ENCODE measurements at regions not wholly inside any gene's neighbourhood (a gene's known extent, or its start where the extent isn't known, plus 50 kb on each side); places are given as distances from the start of the nearest gene placed in this dataset.
"Not testable (repeated sequence)": the region's sequence is repeated elsewhere in the genome, so short reads cannot be mapped to it uniquely, and the experiment has no call there.

- peaks cover 3 to 13% (median 8%) of the 10 kb centered on the region in 3 donors for H3K27me3 ChIP-seq
- 87 to 89% methylated on average over 11 of the region's 11 CpGs for WGBS, 2 donors
- H3K4me1 ChIP-seq; H3K36me3 ChIP-seq; H3K27ac ChIP-seq; intact Hi-C loops (cut with DNase I); H3K9me3 ChIP-seq; H3K4me3 ChIP-seq; DNase-seq: not testable (repeated sequence)
Observed at GRCh38 chr22:16390046-16390445, 202.6 kb downstream of the CCT8L2 start.

GRCh38 chr22:16389256-16389655 lies 203.4 kb downstream of the CCT8L2 start:
- 80 to 92% methylated on average over 12 of the region's 12 CpGs for WGBS, 2 donors
- H3K36me3 ChIP-seq; H3K9me3 ChIP-seq; H3K4me3 ChIP-seq; DNase-seq; intact Hi-C loops (cut with DNase I); H3K4me1 ChIP-seq; H3K27ac ChIP-seq: not testable (repeated sequence)
- H3K27me3 ChIP-seq = peaks cover 3 to 13% (median 8%) of the 10 kb centered on the region in 3 donors

DNA sequence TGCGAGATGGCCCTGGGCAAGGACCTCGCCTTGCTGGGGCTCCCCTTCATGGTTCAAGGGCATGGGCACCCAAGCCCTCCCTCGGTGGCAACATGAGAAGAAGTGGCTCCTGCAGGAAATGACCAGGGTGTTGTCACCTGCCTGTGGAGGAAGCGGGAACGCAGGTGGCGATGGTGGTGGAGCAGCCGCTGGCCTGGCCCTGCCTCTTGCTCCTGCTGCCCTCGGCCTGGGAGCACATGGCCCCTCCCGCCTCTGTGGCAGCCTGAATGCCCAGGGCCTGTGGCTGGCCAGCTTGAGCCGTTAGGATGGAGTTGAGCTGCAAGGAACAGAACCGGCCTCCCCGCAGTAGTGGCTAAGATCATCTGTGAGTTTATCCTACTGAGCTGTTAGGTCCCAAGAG lies 204.0 kb downstream of the CCT8L2 start:
- intact Hi-C loops (cut with DNase I); H3K27ac ChIP-seq; DNase-seq; H3K4me3 ChIP-seq; H3K36me3 ChIP-seq; H3K9me3 ChIP-seq; H3K4me1 ChIP-seq: not testable (repeated sequence)
- 84 to 90% methylated on average over 12 of the region's 12 CpGs for WGBS, 2 donors
- H3K27me3 ChIP-seq = peaks cover 3 to 13% (median 8%) of the 10 kb centered on the region in 3 donors

DNA sequence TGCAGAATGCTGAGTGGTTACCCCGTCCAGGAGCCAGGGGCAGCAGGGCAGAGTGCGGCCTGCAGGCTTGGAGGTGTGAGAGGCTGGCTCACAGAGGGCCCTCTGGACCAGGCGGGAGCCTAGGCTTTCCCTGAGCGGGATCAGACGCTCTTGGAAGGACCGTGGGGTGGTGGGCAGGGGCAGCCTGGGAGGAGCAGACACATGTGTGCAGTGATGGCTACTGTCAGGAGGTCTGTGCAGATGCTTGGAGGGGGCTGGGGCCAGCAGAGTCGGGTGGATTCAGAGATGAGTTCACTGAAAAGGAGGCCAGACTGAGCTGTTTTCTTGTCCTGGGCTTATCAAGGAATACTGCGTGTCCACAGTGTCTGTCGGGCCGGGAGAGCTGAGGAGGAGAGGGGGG lies 204.5 kb downstream of the CCT8L2 start:
- H3K4me3 ChIP-seq; H3K9me3 ChIP-seq; intact Hi-C loops (cut with DNase I); H3K36me3 ChIP-seq; H3K4me1 ChIP-seq; DNase-seq; H3K27ac ChIP-seq: not testable (repeated sequence)
- WGBS, 2 donors = 81 to 83% methylated on average over 10 of the region's 10 CpGs
- peaks cover 3 to 13% (median 8%) of the 10 kb centered on the region in 3 donors for H3K27me3 ChIP-seq

- H3K4me3 ChIP-seq; H3K4me1 ChIP-seq; H3K36me3 ChIP-seq; intact Hi-C loops (cut with DNase I); DNase-seq; H3K9me3 ChIP-seq; H3K27ac ChIP-seq: not testable (repeated sequence)
- H3K27me3 ChIP-seq = peaks cover 3 to 13% (median 8%) of the 10 kb centered on the region in 3 donors
- 88% methylated on average over 11 of the region's 11 CpGs for WGBS, 2 donors
Observed at GRCh38 chr22:16387543-16387942, 205.1 kb downstream of the CCT8L2 start.

DNA sequence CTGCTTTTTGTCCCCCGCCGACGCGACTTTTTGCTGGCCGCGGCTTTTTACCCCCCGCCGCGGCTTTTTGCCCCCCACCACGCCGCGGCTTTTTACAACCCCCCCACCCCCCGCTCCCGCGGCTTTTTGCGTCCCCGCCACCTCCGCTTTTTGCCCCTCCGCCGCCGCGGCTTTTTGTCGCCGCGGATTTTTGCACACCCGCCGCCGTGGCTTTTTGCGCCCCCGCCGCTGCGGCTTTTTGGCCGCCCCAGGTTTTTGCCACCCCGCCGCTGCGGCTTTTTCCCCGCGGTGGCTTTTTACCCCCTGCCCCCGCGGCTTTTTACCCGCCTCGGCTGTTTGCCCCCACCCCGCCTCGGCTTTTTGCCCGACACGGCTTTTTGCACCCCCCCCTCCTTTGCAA lies 205.5 kb downstream of the CCT8L2 start:
- 33 to 44% methylated on average over 46 of the region's 46 CpGs for WGBS, 2 donors
- Histone ChIP-seq H3K9me3 (peaks cover 0 to 2% (median 0%) of the 10 kb centered on the region in 4 donors), H3K4me1 (no peaks in the 10 kb centered on the region), H3K4me3 (no peak overlapping the region), H3K27me3 (peaks cover 3 to 13% (median 8%) of the 10 kb centered on the region in 3 donors), H3K27ac (no peak overlapping the region), H3K36me3 (no peaks in the 10 kb centered on the region)
- DNase-seq = no peak
- intact Hi-C loops (cut with DNase I) = no loop called here
- TF ChIP-seq CTCF (IDR thresholded peaks at IDR 0.05) (no peak), POLR2A (IDR thresholded peaks at IDR 0.05) (no peak), EP300 (IDR thresholded peaks at IDR 0.05) (no peak), POLR2AphosphoS5 (IDR thresholded peaks at IDR 0.05) (no peak)

GRCh38 chr22:16361328-16361727 lies 231.3 kb downstream of the CCT8L2 start:
- H3K4me3 ChIP-seq; H3K9me3 ChIP-seq; H3K27ac ChIP-seq; intact Hi-C loops (cut with DNase I); DNase-seq; H3K27me3 ChIP-seq; H3K4me1 ChIP-seq; H3K36me3 ChIP-seq: not testable (repeated sequence)
- WGBS, 2 donors = no CpG with 5 or more reads among the region's 8 CpGs

DNA sequence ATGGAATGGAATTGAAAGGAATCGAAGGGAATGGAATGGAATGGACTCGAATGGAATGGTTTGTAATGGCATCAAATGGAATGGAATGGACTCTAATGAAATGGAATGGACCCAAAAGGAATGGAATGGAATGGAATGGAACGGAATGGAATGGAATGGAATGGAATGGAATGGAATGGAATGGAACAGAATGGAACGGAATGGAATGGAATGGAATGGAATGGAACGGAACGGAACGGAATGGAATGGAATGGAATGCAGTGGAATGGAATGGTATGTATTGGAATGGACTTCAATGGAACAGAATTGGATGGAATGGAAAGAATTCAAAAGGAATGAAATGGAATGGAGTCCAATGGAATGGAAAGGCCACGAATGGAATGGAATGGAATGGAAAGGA lies 240.0 kb downstream of the CCT8L2 start:
- intact Hi-C loops (cut with DNase I); H3K4me1 ChIP-seq; H3K27ac ChIP-seq; H3K4me3 ChIP-seq; H3K36me3 ChIP-seq; H3K9me3 ChIP-seq; DNase-seq; H3K27me3 ChIP-seq: not testable (repeated sequence)
- no CpG with 5 or more reads among the region's 8 CpGs for WGBS, 2 donors

DNA sequence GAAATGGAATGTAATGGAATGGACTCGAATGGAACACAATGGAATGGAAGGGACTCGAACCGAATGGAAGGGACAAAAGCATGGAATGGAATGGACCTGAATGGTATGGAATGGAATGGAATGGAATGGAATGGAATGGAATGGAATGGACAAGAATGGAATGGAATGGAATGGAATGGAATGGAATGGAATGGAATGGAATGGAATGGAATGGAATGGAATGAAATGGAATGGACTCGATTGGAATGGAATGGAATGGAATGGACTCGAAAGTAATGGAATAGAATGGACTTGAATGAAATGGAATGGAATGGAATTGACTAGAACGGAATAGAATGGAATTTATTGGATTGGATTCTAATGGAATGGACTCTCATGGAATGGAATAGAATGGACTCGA lies 245.5 kb downstream of the CCT8L2 start:
- DNase-seq; H3K9me3 ChIP-seq; intact Hi-C loops (cut with DNase I); H3K27me3 ChIP-seq; H3K27ac ChIP-seq; H3K36me3 ChIP-seq; H3K4me1 ChIP-seq; H3K4me3 ChIP-seq: not testable (repeated sequence)
- WGBS, 2 donors = no CpG with 5 or more reads among the region's 7 CpGs

DNA sequence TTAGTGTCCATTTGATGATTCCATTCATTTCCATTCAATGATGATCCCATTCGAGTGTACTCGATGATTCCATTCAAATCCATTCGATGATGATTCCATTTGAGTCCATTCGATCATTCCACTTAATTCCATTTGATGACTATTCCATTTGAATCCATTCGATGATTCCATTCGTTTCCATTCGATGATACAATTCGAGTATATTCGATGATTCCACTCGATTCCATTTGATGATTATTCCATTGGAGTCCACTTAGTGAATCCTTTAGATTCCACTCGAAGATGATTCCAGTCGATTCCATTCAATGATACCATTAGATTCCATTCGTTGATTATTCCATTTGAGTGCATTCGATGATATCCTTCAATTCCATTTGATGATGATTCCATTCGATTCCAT lies 277.0 kb downstream of the CCT8L2 start:
- H3K27ac ChIP-seq; intact Hi-C loops (cut with DNase I); H3K9me3 ChIP-seq; DNase-seq; H3K4me3 ChIP-seq; H3K36me3 ChIP-seq; H3K4me1 ChIP-seq; H3K27me3 ChIP-seq: not testable (repeated sequence)
- 94% methylated on average over 6 of the region's 15 CpGs; no CpG with 5 or more reads in 1 of the 2 donors for WGBS, 2 donors

Measured in sigmoid colon (tissue), 6 donors.